Calu3 (cell line): ENCODE measurements at regions not wholly inside any gene's neighbourhood (a gene's known extent, or its start where the extent isn't known, plus 50 kb on each side); places are given as distances from the start of the nearest gene placed in this dataset.

ENCODE experiments used
- BruUV-seq: library from RNA; stranded (reverse); fragments of 400-500 nt; replicated peaks from 2 replicates; lab custom pipeline; 2021; lab: Mats Ljungman, UMichigan
- CTCF ChIA-PET: fragments of 300-600 bp; sonication (Branson Sonifier 250); formaldehyde crosslinking; loops from one replicate; lab custom pipeline; 2022; ENCODE audit warnings: antibody characterized with exemption; lab: Charles Lee
- DNase-seq: peaks from one replicate; pipeline ENCODE4 v3.0.0; 2022
- H3K27ac Mint-ChIP-seq: one replicate; pipeline ENCODE4 v1.8.0; 2022; ENCODE audit warnings: mixed read lengths; ENCODE audit not compliant: unreplicated experiment
- H3K27me3 Mint-ChIP-seq: one replicate; pipeline ENCODE4 v1.8.0; 2022; ENCODE audit warnings: mixed read lengths; ENCODE audit not compliant: unreplicated experiment
- H3K36me3 Mint-ChIP-seq: one replicate; pipeline ENCODE4 v1.8.0; 2022; ENCODE audit warnings: mild to moderate bottlenecking, moderate library complexity, mixed read lengths; ENCODE audit not compliant: insufficient read depth, unreplicated experiment
- H3K4me1 Mint-ChIP-seq: one replicate; pipeline ENCODE4 v1.8.0; 2022; ENCODE audit warnings: mild to moderate bottlenecking, low read depth, mixed read lengths; ENCODE audit not compliant: unreplicated experiment
- H3K4me3 Mint-ChIP-seq: one replicate; pipeline ENCODE4 v1.8.0; 2022; ENCODE audit warnings: mild to moderate bottlenecking, low read depth, moderate library complexity, mixed read lengths; ENCODE audit not compliant: unreplicated experiment
- H3K9me3 Mint-ChIP-seq: one replicate; pipeline ENCODE4 v1.8.0; 2022; ENCODE audit warnings: low read depth, mixed read lengths; ENCODE audit not compliant: unreplicated experiment
- intact Hi-C: fragments of 100-400 bp; cut with micrococcal nuclease; formaldehyde crosslinking; loops from one replicate; pipeline ENCODE4 v1.10.0; 2022; ENCODE audit not compliant: unreplicated experiment
- TF ChIP-seq, protein P1 (sequence below): fragments of 200-600 bp; IDR thresholded peaks from one replicate; pipeline ENCODE4 v1.8.0; 2022; ENCODE audit warnings: antibody characterized with exemption; ENCODE audit not compliant: unreplicated experiment

DNA sequence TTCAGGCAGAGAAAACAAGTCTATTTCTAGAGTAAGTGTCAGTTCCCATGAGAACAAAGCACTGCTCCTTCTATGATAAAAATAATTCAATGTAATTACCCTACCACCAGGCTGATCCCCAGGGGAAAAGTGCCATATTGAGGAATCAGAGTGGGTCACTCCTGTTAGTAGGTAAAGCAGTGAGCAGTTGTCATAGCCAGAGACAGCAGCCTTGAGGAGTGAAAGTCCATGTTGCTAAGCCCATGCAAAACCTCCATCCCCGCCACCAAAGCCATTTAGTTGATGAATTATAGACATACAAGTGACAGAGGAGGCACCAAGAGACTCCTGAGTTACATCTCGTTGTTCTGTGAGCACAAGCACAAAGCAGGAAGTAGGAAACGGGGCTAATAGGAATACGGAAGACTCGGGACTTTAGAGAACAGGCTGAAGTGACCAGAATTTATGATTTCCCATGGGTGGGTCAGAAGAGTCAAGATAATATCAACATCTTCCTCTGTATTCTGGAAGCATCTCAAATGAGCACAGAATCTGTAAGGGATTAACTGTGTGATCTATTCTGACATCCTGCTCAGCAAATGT lies 197.9 kb downstream of the MAFB start:
- TF ChIP-seq, protein P1, sequence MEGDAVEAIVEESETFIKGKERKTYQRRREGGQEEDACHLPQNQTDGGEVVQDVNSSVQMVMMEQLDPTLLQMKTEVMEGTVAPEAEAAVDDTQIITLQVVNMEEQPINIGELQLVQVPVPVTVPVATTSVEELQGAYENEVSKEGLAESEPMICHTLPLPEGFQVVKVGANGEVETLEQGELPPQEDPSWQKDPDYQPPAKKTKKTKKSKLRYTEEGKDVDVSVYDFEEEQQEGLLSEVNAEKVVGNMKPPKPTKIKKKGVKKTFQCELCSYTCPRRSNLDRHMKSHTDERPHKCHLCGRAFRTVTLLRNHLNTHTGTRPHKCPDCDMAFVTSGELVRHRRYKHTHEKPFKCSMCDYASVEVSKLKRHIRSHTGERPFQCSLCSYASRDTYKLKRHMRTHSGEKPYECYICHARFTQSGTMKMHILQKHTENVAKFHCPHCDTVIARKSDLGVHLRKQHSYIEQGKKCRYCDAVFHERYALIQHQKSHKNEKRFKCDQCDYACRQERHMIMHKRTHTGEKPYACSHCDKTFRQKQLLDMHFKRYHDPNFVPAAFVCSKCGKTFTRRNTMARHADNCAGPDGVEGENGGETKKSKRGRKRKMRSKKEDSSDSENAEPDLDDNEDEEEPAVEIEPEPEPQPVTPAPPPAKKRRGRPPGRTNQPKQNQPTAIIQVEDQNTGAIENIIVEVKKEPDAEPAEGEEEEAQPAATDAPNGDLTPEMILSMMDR, result no peak
- intact Hi-C loops, result no loop called here
- no peak for DNase-seq
- BruUV-seq, result no TSS peak
- peaks cover 27% of the 10 kb centered on the region for H3K27me3 Mint-ChIP-seq
- H3K4me3 Mint-ChIP-seq, result no peak overlapping the region
- H3K36me3 Mint-ChIP-seq, result no peaks in the 10 kb centered on the region
- no peaks in the 10 kb centered on the region for H3K9me3 Mint-ChIP-seq
- no peaks in the 10 kb centered on the region for H3K4me1 Mint-ChIP-seq
- no peak overlapping the region for H3K27ac Mint-ChIP-seq
- CTCF ChIA-PET, result no interaction called here

DNA sequence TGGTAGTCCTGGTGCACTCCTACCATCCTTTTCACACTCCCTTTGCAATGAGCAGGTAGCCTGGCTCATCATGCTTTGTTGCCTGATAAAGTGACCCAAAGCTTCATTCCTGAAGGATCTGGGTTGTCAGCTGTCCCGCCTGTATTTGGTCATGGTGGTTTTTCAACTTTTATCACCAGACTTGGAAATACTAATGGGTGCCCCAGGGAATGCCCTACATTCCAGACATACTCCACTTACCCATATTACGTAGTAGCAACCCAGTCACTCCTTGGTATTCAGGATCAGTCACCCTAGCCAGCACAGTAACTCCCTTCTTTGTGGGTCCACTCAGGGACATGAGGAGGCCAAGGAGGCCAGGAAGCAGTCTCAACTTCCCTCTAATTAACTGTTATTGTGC lies 199.2 kb downstream of the MAFB start:
- no peaks in the 10 kb centered on the region for H3K36me3 Mint-ChIP-seq
- no peaks in the 10 kb centered on the region for H3K9me3 Mint-ChIP-seq
- DNase-seq, result peak; percentile 35
- CTCF ChIA-PET, result no interaction called here
- TF ChIP-seq, protein P1, result no peak
- no peak overlapping the region for H3K27ac Mint-ChIP-seq
- no TSS peak for BruUV-seq
- no peak overlapping the region for H3K4me3 Mint-ChIP-seq
- H3K27me3 Mint-ChIP-seq, result peaks cover 19% of the 10 kb centered on the region
- no peaks in the 10 kb centered on the region for H3K4me1 Mint-ChIP-seq
- intact Hi-C loops, result no loop called here

DNA sequence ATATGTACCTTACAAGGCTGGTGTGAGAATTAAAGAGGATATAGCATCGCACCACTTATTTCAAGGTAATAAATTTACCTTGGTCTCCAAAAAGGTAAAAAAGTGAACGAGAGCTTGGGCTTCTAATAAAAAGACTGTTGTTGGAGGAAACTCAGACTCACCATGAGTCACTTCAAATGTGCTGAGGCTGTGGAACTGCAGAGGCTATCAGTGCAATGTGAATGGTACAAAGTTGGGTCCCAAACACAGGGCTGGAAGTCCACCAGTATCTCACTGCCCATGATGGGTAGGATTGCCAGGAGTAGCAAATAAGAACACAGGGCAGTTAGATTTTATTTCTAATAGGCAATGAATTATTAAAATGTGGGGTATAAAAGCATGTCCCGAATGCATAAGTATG lies 200.6 kb downstream of the MAFB start:
- BruUV-seq, result no TSS peak
- TF ChIP-seq, protein P1, result no peak
- CTCF ChIA-PET, result interaction anchor here (0.6 kb wide), 1 partner anchor 83 kb away, joined by 3 read pairs; no protein-coding TSS in a partner anchor
- Mint-ChIP-seq H3K9me3 (no peaks in the 10 kb centered on the region), H3K36me3 (no peaks in the 10 kb centered on the region), H3K4me1 (no peaks in the 10 kb centered on the region), H3K27ac (no peak overlapping the region), H3K27me3 (peaks cover 19% of the 10 kb centered on the region), H3K4me3 (no peak overlapping the region)
- DNase-seq, result no peak
- intact Hi-C loops, result no loop called here

DNA sequence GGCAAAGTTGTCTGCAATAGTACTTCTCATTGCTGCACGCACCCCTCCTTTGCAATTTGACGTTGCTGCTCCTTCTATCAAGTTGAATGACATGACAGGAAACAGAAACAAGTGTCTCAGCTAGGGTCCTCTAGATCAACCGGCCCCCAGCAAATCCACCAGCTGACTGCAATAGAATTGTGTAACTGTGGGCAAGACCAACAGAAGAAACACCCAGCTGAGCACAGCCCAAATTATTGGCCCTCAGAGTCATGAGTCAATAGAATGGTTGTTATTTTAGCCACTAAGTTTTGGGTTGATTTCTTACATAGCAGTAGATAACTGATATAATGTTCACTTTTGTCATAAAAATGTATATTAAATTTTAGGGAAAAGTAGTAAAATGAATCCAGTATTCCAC lies 202.7 kb downstream of the MAFB start:
- H3K9me3 Mint-ChIP-seq, result no peaks in the 10 kb centered on the region
- no peaks in the 10 kb centered on the region for H3K36me3 Mint-ChIP-seq
- no peaks in the 10 kb centered on the region for H3K4me1 Mint-ChIP-seq
- CTCF ChIA-PET, result no interaction called here
- DNase-seq, result no peak
- peaks cover 38% of the 10 kb centered on the region for H3K27me3 Mint-ChIP-seq
- H3K4me3 Mint-ChIP-seq, result no peak overlapping the region
- TF ChIP-seq, protein P1, result no peak
- no peak overlapping the region for H3K27ac Mint-ChIP-seq
- no TSS peak for BruUV-seq
- intact Hi-C loops, result no loop called here
